H9 (cell line): ENCODE measurements at regions not wholly inside any gene's neighbourhood (a gene's known extent, or its start where the extent isn't known, plus 50 kb on each side); places are given as distances from the start of the nearest gene placed in this dataset.

Experiments
- DNase-seq: peaks from one replicate; pipeline ENCODE4 v3.0.0-alpha.2; 2017
- H2AFZ ChIP-seq: one replicate; pipeline ENCODE4 v1.6.1; 2013; ENCODE audit warnings: mild to moderate bottlenecking, low read length, control low read depth, moderate library complexity
- H2AK5ac ChIP-seq: 2 replicates; pipeline ENCODE4 v1.6.1; 2013; ENCODE audit warnings: low read length, control low read depth, mixed read lengths; ENCODE audit not compliant: insufficient read length
- H2BK120ac ChIP-seq: one replicate; pipeline ENCODE4 v1.6.1; 2013; ENCODE audit warnings: low read depth, mild to moderate bottlenecking, low read length, control low read depth, inconsistent platforms; ENCODE audit not compliant: poor library complexity, severe bottlenecking
- H2BK12ac ChIP-seq: 2 replicates; pipeline ENCODE4 v1.6.1; 2013; ENCODE audit warnings: low read length, control low read depth, mixed read lengths, low read depth; ENCODE audit not compliant: insufficient read length
- H2BK15ac ChIP-seq: 2 replicates; pipeline ENCODE4 v1.6.1; 2013; ENCODE audit warnings: low read depth, low read length, control low read depth
- H2BK20ac ChIP-seq: one replicate; pipeline ENCODE4 v1.6.1; 2013; ENCODE audit warnings: low read depth, mild to moderate bottlenecking, low read length, control low read depth, inconsistent platforms; ENCODE audit not compliant: poor library complexity, severe bottlenecking
- H2BK5ac ChIP-seq: 2 replicates; pipeline ENCODE4 v1.6.1; 2013; ENCODE audit warnings: low read length, control low read depth, mixed read lengths; ENCODE audit not compliant: insufficient read length
- H3K14ac ChIP-seq: 2 replicates; pipeline ENCODE4 v1.6.1; 2013; ENCODE audit warnings: low read length, control low read depth; ENCODE audit not compliant: insufficient read depth
- H3K18ac ChIP-seq: 2 replicates; pipeline ENCODE4 v1.6.1; 2013; ENCODE audit warnings: low read depth, mild to moderate bottlenecking, mixed read lengths, low read length, control low read depth; ENCODE audit not compliant: insufficient read length
- H3K23ac ChIP-seq: 2 replicates; pipeline ENCODE4 v1.6.1; 2013; ENCODE audit warnings: low read length, control low read depth, mixed read lengths, low read depth; ENCODE audit not compliant: insufficient read length
- H3K23me2 ChIP-seq: 2 replicates; pipeline ENCODE4 v1.6.1; 2013; ENCODE audit warnings: low read depth, mild to moderate bottlenecking, mixed read lengths, low read length, control low read depth; ENCODE audit not compliant: insufficient read length, poor library complexity, severe bottlenecking
- H3K27ac ChIP-seq: 2 replicates; pipeline ENCODE4 v1.5.1; 2013; ENCODE audit warnings: low read length, control low read depth, mixed read lengths, low read depth; ENCODE audit not compliant: insufficient read length
- H3K27me3 ChIP-seq: 2 replicates; pipeline ENCODE4 v1.6.1; 2013; ENCODE audit warnings: low read length, control low read depth, inconsistent platforms; ENCODE audit not compliant: insufficient read depth
- H3K4ac ChIP-seq: 2 replicates; pipeline ENCODE4 v1.6.1; 2013; ENCODE audit warnings: low read depth, mild to moderate bottlenecking, control low read depth, inconsistent platforms, low read length, moderate library complexity
- H3K4me1 ChIP-seq: 2 replicates; pipeline ENCODE4 v1.6.1; 2013; ENCODE audit warnings: low read length, control low read depth, inconsistent platforms; ENCODE audit not compliant: insufficient read depth
- H3K4me2 ChIP-seq: 2 replicates; pipeline ENCODE4 v1.6.1; 2013; ENCODE audit warnings: low read length, control low read depth, mixed read lengths; ENCODE audit not compliant: insufficient read length, insufficient read depth
- H3K56ac ChIP-seq: 2 replicates; pipeline ENCODE4 v1.6.1; 2013; ENCODE audit warnings: low read depth, mild to moderate bottlenecking, mixed read lengths, low read length, control low read depth; ENCODE audit not compliant: insufficient read length
- H3K79me1 ChIP-seq: 2 replicates; pipeline ENCODE4 v1.6.1; 2013; ENCODE audit warnings: low read depth, mild to moderate bottlenecking, moderate library complexity, low read length, control low read depth, inconsistent platforms; ENCODE audit not compliant: insufficient read depth, poor library complexity, severe bottlenecking
- H3K79me2 ChIP-seq: 2 replicates; pipeline ENCODE4 v1.6.1; 2013; ENCODE audit warnings: low read length, control low read depth, inconsistent platforms; ENCODE audit not compliant: insufficient read depth
- H3K9ac ChIP-seq: 2 replicates; pipeline ENCODE4 v1.6.1; 2013; ENCODE audit warnings: low read length, control low read depth, mixed read lengths; ENCODE audit not compliant: insufficient read length; ENCODE audit errors: extremely low read depth
- H3K9me3 ChIP-seq: one replicate; pipeline ENCODE4 v1.6.1; 2013; ENCODE audit warnings: low read depth, low read length, inconsistent platforms; ENCODE audit not compliant: control insufficient read depth
- H3T11ph ChIP-seq: one replicate; pipeline ENCODE4 v1.6.1; 2013; ENCODE audit warnings: mild to moderate bottlenecking, low read length, control low read depth, inconsistent platforms
- H4K20me1 ChIP-seq: one replicate; pipeline ENCODE4 v1.6.1; 2013; ENCODE audit not compliant: control insufficient read depth, insufficient read length, insufficient read depth
- H4K5ac ChIP-seq: 2 replicates; pipeline ENCODE4 v1.6.1; 2013; ENCODE audit warnings: low read depth, mild to moderate bottlenecking, mixed read lengths, low read length, control low read depth; ENCODE audit not compliant: insufficient read length
- H4K8ac ChIP-seq: replicated peaks from 2 replicates; pipeline ENCODE4 v1.6.1; 2013; ENCODE audit warnings: low read length, control low read depth, mixed read lengths, low read depth; ENCODE audit not compliant: insufficient read length
- H4K91ac ChIP-seq: 2 replicates; pipeline ENCODE4 v1.6.1; 2013; ENCODE audit warnings: low read depth, mild to moderate bottlenecking, moderate library complexity, mixed read lengths, low read length, control low read depth; ENCODE audit not compliant: insufficient read length
- H3K27ac Mint-ChIP-seq, 3 experiments: 2 replicates in 2 of 3; 3 replicates in 1 of 3; pipeline ENCODE4 v1.8.0; 2020 to 2021; ENCODE audit warnings: mixed read lengths in 3 of 3, mild to moderate bottlenecking in 1 of 3, moderate library complexity in 1 of 3
- H3K27me3 Mint-ChIP-seq: 2 replicates; pipeline ENCODE4 v1.8.0; 2021; ENCODE audit warnings: low read depth, mild to moderate bottlenecking, moderate library complexity, mixed read lengths
- H3K36me3 Mint-ChIP-seq, 3 experiments: 2 replicates in 2 of 3; 3 replicates in 1 of 3; pipeline ENCODE4 v1.8.0; 2020 to 2021; ENCODE audit warnings: low read depth in 3 of 3, mixed read lengths in 3 of 3; ENCODE audit not compliant: insufficient read depth in 1 of 3
- H3K4me1 Mint-ChIP-seq, 2 experiments: 2 replicates each; pipeline ENCODE4 v1.8.0; 2020; ENCODE audit warnings: mixed read lengths in 2 of 2
- H3K4me3 Mint-ChIP-seq, 2 experiments: 2 replicates in 1 of 2; 3 replicates in 1 of 2; pipeline ENCODE4 v1.8.0; 2020 to 2021; ENCODE audit warnings: mild to moderate bottlenecking in 2 of 2, mixed read lengths in 2 of 2, moderate library complexity in 1 of 2
- H3K9me3 Mint-ChIP-seq, 2 experiments: 2 replicates in 1 of 2; 3 replicates in 1 of 2; pipeline ENCODE4 v1.8.0; 2020; ENCODE audit warnings: mild to moderate bottlenecking in 2 of 2, mixed read lengths in 2 of 2, moderate library complexity in 1 of 2
- CTCF ChIP-seq: fragments of 200-600 bp; sonication (generic); conservative IDR thresholded peaks from 3 replicates; pipeline ENCODE4 v1.8.0; 2021; ENCODE audit warnings: antibody characterized with exemption, mild to moderate bottlenecking
- WGBS: extraction: QIAGEN DNeasy Blood & Tissue Kit; methylation state at CpG from one replicate; pipeline ENCODE4 v1.1.7; 2013; ENCODE audit warnings: missing lambda C conversion rate, low lambda C conversion rate, mixed read lengths; ENCODE audit not compliant: insufficient read length; ENCODE audit errors: extremely low coverage; 5-methylcytosine and 5-hydroxymethylcytosine counted together

- Mint-ChIP-seq H3K9me3 (peaks cover 0 to 8% of the 10 kb centered on the region in 2 experiments; a peak in 3 of 5 replicates), H3K27ac (no peak overlapping the region), H3K4me3 (no peak overlapping the region), H3K4me1 (no peaks in the 10 kb centered on the region), H3K36me3 (no peaks in the 10 kb centered on the region; a peak in 1 of 7 replicates), H3K27me3 (peaks cover 2% of the 10 kb centered on the region; the same call in 1 of the 2 replicates)
- Histone ChIP-seq H4K20me1 (no peaks in the 10 kb centered on the region), H4K8ac (no peak overlapping the region), H3K14ac (no peak overlapping the region; the same call in 1 of the 2 replicates), H2AFZ (no peak overlapping the region), H3K56ac (no peak overlapping the region), H3K18ac (no peak overlapping the region), H4K91ac (no peak overlapping the region), H3K4me1 (no peaks in the 10 kb centered on the region), H3K27me3 (no peaks in the 10 kb centered on the region), H3T11ph (no peak overlapping the region), H2AK5ac (no peak overlapping the region), H3K9ac (no peak overlapping the region), H3K4ac (no peak overlapping the region), H3K79me2 (no peaks in the 10 kb centered on the region), H3K27ac (no peak overlapping the region), H2BK15ac (no peak overlapping the region), H3K23me2 (no peaks in the 10 kb centered on the region), H2BK5ac (no peak overlapping the region), H2BK12ac (no peak overlapping the region), H3K79me1 (no peaks in the 10 kb centered on the region), H3K4me2 (no peak overlapping the region), H2BK120ac (no peak overlapping the region), H4K5ac (no peak overlapping the region), H3K23ac (no peak overlapping the region), H2BK20ac (no peak overlapping the region), H3K9me3 (no peaks in the 10 kb centered on the region)
- TF ChIP-seq CTCF = no peak
- no peak for DNase-seq
- no CpG with 5 or more reads among the region's 9 CpGs for whole genome bisulfite sequencing
Observed at GRCh38 chr9:88326015-88326414, 62.2 kb upstream of the SPIN1 start.
